SK-N-SH treated with all-trans-retinoic acid at 6 μM for 48 hours (cell line): ENCODE measurements at regions not wholly inside any gene's neighbourhood (a gene's known extent, or its start where the extent isn't known, plus 50 kb on each side); places are given as distances from the start of the nearest gene placed in this dataset.

ENCODE experiments used
- ATAC-seq: fragments of 200-7000 bp; cut with Tn5 transposase; 3 replicates; pipeline ENCODE4 v1.9.1; 2020; ENCODE audit warnings: mild to moderate bottlenecking, moderate library complexity
- ARNTL ChIP-seq: fragments of 450-650 bp; formaldehyde crosslinking; IDR thresholded peaks from 2 replicates; pipeline ENCODE4 v1.5.0; 2020; ENCODE audit warnings: low read depth, mild to moderate bottlenecking, moderate library complexity, borderline replicate concordance
- BACH2 ChIP-seq: fragments of 250-450 bp; sonication (Bioruptor Pico); IDR thresholded peaks from 2 replicates; pipeline ENCODE4 v1.9.0; 2021; ENCODE audit warnings: mild to moderate bottlenecking, borderline replicate concordance
- CREB5 ChIP-seq: fragments of 250-450 bp; sonication (Bioruptor Pico); IDR thresholded peaks from 2 replicates; pipeline ENCODE4 v1.5.1; 2020; ENCODE audit warnings: low read depth, mild to moderate bottlenecking, moderate library complexity
- CSDC2 ChIP-seq: fragments of 250-450 bp; sonication (Bioruptor Pico); IDR thresholded peaks from 2 replicates; pipeline ENCODE4 v1.5.0; 2020; ENCODE audit warnings: mild to moderate bottlenecking, moderate library complexity
- ESRRG ChIP-seq: fragments of 250-450 bp; sonication (Bioruptor Pico); IDR thresholded peaks from 2 replicates; pipeline ENCODE4 v1.6.1; 2021; ENCODE audit warnings: mild to moderate bottlenecking
- GLIS3 ChIP-seq: fragments of 250-450 bp; sonication (Bioruptor Pico); IDR thresholded peaks from 2 replicates; pipeline ENCODE4 v1.5.0; 2020; ENCODE audit warnings: mild to moderate bottlenecking, moderate library complexity
- ISL1 ChIP-seq: fragments of 250-450 bp; sonication (Bioruptor Pico); IDR thresholded peaks from 2 replicates; pipeline ENCODE4 v2.1.2; 2022; ENCODE audit warnings: mild to moderate bottlenecking, moderate library complexity
- POU6F1 ChIP-seq: fragments of 250-450 bp; sonication (Bioruptor Pico); IDR thresholded peaks from 2 replicates; pipeline ENCODE4 v1.8.0; 2021; ENCODE audit warnings: low read depth, mild to moderate bottlenecking, moderate library complexity, borderline replicate concordance
- PPARA ChIP-seq: fragments of 250-450 bp; sonication (Bioruptor Pico); IDR thresholded peaks from 2 replicates; pipeline ENCODE4 v1.5.0; 2020; ENCODE audit warnings: mild to moderate bottlenecking, borderline replicate concordance
- RARB ChIP-seq: fragments of 250-450 bp; sonication (Bioruptor Pico); IDR thresholded peaks from 2 replicates; pipeline ENCODE4 v1.8.0; 2021; ENCODE audit warnings: mild to moderate bottlenecking, moderate library complexity
- SNAI2 ChIP-seq: fragments of 250-450 bp; sonication (Bioruptor Pico); IDR thresholded peaks from 2 replicates; pipeline ENCODE4 v1.5.0; 2020; ENCODE audit warnings: mild to moderate bottlenecking, moderate library complexity
- TCF4 ChIP-seq: fragments of 250-450 bp; sonication (Bioruptor Pico); IDR thresholded peaks from 2 replicates; pipeline ENCODE4 v1.8.0; 2021; ENCODE audit warnings: mild to moderate bottlenecking, moderate library complexity, borderline replicate concordance
- TOX ChIP-seq: fragments of 250-450 bp; sonication (Bioruptor Pico); IDR thresholded peaks from 2 replicates; pipeline ENCODE4 v1.8.0; 2021; ENCODE audit warnings: mild to moderate bottlenecking, moderate library complexity, borderline replicate concordance
- TSHZ2 ChIP-seq: fragments of 250-450 bp; sonication (Bioruptor Pico); IDR thresholded peaks from 2 replicates; pipeline ENCODE4 v1.5.0; 2020; ENCODE audit warnings: mild to moderate bottlenecking, moderate library complexity
- ZC3H10 ChIP-seq: fragments of 250-450 bp; sonication (Bioruptor Pico); IDR thresholded peaks from 2 replicates; pipeline ENCODE4 v1.5.1; 2021; ENCODE audit warnings: mild to moderate bottlenecking, moderate library complexity
- ZFP3 ChIP-seq: fragments of 250-450 bp; sonication (Bioruptor Pico); IDR thresholded peaks from 2 replicates; pipeline ENCODE4 v1.5.0; 2020; ENCODE audit warnings: mild to moderate bottlenecking, moderate library complexity
- ZFP30 ChIP-seq: fragments of 450-650 bp; formaldehyde crosslinking; IDR thresholded peaks from 2 replicates; pipeline ENCODE4 v1.5.0; 2022; ENCODE audit warnings: mild to moderate bottlenecking, moderate library complexity
- ZNF565 ChIP-seq: fragments of 450-650 bp; formaldehyde crosslinking; conservative IDR thresholded peaks from 2 replicates; pipeline ENCODE4 v1.5.0; 2020; ENCODE audit warnings: low read depth, mild to moderate bottlenecking, moderate library complexity
- ZNF70 ChIP-seq: fragments of 450-650 bp; formaldehyde crosslinking; IDR thresholded peaks from 2 replicates; pipeline ENCODE4 v1.5.0; 2020; ENCODE audit warnings: mild to moderate bottlenecking, moderate library complexity
- ZNF8 ChIP-seq: fragments of 450-650 bp; formaldehyde crosslinking; IDR thresholded peaks from 2 replicates; pipeline ENCODE4 v1.5.0; 2020; ENCODE audit warnings: mild to moderate bottlenecking, moderate library complexity

GRCh38 chr5:23221831-23222230 is 285.6 kb upstream of the PRDM9 start:
- TF ChIP-seq TSHZ2 (CRISPR knock-in tag), result no peak
- no peak for TF ChIP-seq PPARA (CRISPR knock-in tag)
- TF ChIP-seq TCF4, result no peak
- TF ChIP-seq ZNF565 (CRISPR knock-in tag), result no peak
- no peak for TF ChIP-seq ESRRG (CRISPR knock-in tag)
- no peak for TF ChIP-seq ZC3H10
- ATAC-seq, result no peak

GRCh38 chr5:23217159-23217558 is 290.2 kb upstream of the PRDM9 start:
- ATAC-seq, result no peak
- no peak for TF ChIP-seq RARB (CRISPR knock-in tag)
- no peak for TF ChIP-seq ZNF70
- TF ChIP-seq ZNF8, result no peak
- no peak for TF ChIP-seq ISL1 (CRISPR knock-in tag)
- no peak for TF ChIP-seq ARNTL (CRISPR knock-in tag)
- no peak for TF ChIP-seq TSHZ2 (CRISPR knock-in tag)
- no peak for TF ChIP-seq BACH2 (CRISPR knock-in tag)
- no peak for TF ChIP-seq ZFP3
- TF ChIP-seq PPARA (CRISPR knock-in tag), result no peak
- TF ChIP-seq CSDC2, result no peak
- TF ChIP-seq SNAI2 (CRISPR knock-in tag), result no peak
- TF ChIP-seq TOX (CRISPR knock-in tag), result no peak
- no peak for TF ChIP-seq POU6F1 (CRISPR knock-in tag)
- no peak for TF ChIP-seq ZC3H10
- no peak for TF ChIP-seq GLIS3 (CRISPR knock-in tag)
- TF ChIP-seq ZFP30 (CRISPR knock-in tag), result no peak
- no peak for TF ChIP-seq ZNF565 (CRISPR knock-in tag)
- no peak for TF ChIP-seq CREB5 (CRISPR knock-in tag)
- TF ChIP-seq, all 23 proteins: peak for 0

- ATAC-seq, result no peak
- no peak for TF ChIP-seq ZNF565 (CRISPR knock-in tag)
- TF ChIP-seq TSHZ2 (CRISPR knock-in tag), result no peak
- no peak for TF ChIP-seq GLIS3 (CRISPR knock-in tag)
- TF ChIP-seq, all 23 proteins: peak for 0
Measured at GRCh38 chr5:23216345-23216744, 291.1 kb upstream of the PRDM9 start.
